Gastrocnemius medialis (tissue), 4 donors: ENCODE measurements at regions not wholly inside any gene's neighbourhood (a gene's known extent, or its start where the extent isn't known, plus 50 kb on each side); places are given as distances from the start of the nearest gene placed in this dataset.

Source experiments
- ATAC-seq, 2 donors: fragments of 150-250 bp; one replicate each; pipeline ENCODE4 v1.9.1; 2016
- DNase-seq, 2 donors: peaks; one replicate each; pipeline ENCODE4 v3.0.0-alpha.2; 2019
- H3K27ac ChIP-seq, 4 donors: fragments of 200-600 bp; sonication (generic); 1 replicate in 1 of 4; 2 replicates in 3 of 4; pipeline ENCODE4 v1.5.1; 2016 to 2018; ENCODE audit warnings: mild to moderate bottlenecking in 2 of 4, moderate library complexity in 1 of 4
- H3K27me3 ChIP-seq, 3 donors: fragments of 200-600 bp; sonication (generic) in 2 of 3; 1 replicate in 1 of 3; 2 replicates in 2 of 3; pipeline versions ENCODE4 v1.5.1 to v1.6.0; 2016 to 2019; ENCODE audit warnings: mild to moderate bottlenecking in 1 of 3, moderate library complexity in 1 of 3
- H3K36me3 ChIP-seq, 2 donors: fragments of 200-600 bp; sonication (generic) in 1 of 2; one replicate each; pipeline ENCODE4 v1.5.1; 2017 to 2018
- H3K4me1 ChIP-seq, 2 donors: fragments of 200-600 bp; sonication (generic) in 1 of 2; one replicate each; pipeline ENCODE4 v1.5.1; 2016 to 2017; ENCODE audit warnings: mild to moderate bottlenecking in 2 of 2
- H3K4me3 ChIP-seq, 4 donors: fragments of 200-600 bp; sonication (generic) in 3 of 4; 1 replicate in 1 of 4; 2 replicates in 3 of 4; pipeline ENCODE4 v1.5.1; 2016 to 2019; ENCODE audit warnings: mild to moderate bottlenecking in 2 of 4
- H3K9me3 ChIP-seq, 3 donors: fragments of 200-600 bp; sonication (generic) in 2 of 3; 1 replicate in 1 of 3; 2 replicates in 2 of 3; pipeline ENCODE4 v1.5.1; 2016 to 2019
- POLR2A ChIP-seq, 2 donors: fragments of 450-650 bp; IDR thresholded peaks; one replicate each; pipeline ENCODE4 v1.6.1; 2017; ENCODE audit warnings: antibody characterized with exemption in 2 of 2, mild to moderate bottlenecking in 2 of 2, moderate library complexity in 2 of 2
- in situ Hi-C, 4 donors: fragments of 200-750 bp; cut with MboI; loops; one replicate each; pipeline versions ENCODE4 v1.15.0 to v1.8.0; 2017; ENCODE audit warnings: low sequenced_read_pairs in 4 of 4
- intact Hi-C: fragments of 100-400 bp; cut with DNase I; formaldehyde crosslinking; loops from one replicate; pipeline ENCODE4 v1.15.1; 2023; ENCODE audit warnings: low total_unique reads
- TF ChIP-seq, protein P1 (sequence below), 5 experiments: fragments of 450-650 bp in 3 of 5; fragments of 200-600 bp in 2 of 5; sonication (generic) in 2 of 5; IDR thresholded peaks in 4 of 5; conservative IDR thresholded peaks in 1 of 5; 1 replicate in 4 of 5; 2 replicates in 1 of 5; pipeline ENCODE4 v1.5.1; 2016 to 2019; ENCODE audit warnings: antibody characterized with exemption in 5 of 5, mild to moderate bottlenecking in 3 of 5, moderate library complexity in 3 of 5

GRCh38 chr16:51637770-51638094, 486.7 kb upstream of the SALL1 start:
- Histone ChIP-seq H3K36me3 (no peaks in the 10 kb centered on the region), H3K27ac (no peak overlapping the region), H3K4me1 (no peaks in the 10 kb centered on the region), H3K9me3 (no peaks in the 10 kb centered on the region), H3K4me3 (no peak overlapping the region), H3K27me3 (no peaks in the 10 kb centered on the region)
- ATAC-seq (no peak), DNase-seq (no peak)
- in situ Hi-C loops (no loop called here), intact Hi-C loops (no loop called here)
- no peak for TF ChIP-seq POLR2A (IDR thresholded peaks at IDR 0.05)
- TF ChIP-seq, protein P1, sequence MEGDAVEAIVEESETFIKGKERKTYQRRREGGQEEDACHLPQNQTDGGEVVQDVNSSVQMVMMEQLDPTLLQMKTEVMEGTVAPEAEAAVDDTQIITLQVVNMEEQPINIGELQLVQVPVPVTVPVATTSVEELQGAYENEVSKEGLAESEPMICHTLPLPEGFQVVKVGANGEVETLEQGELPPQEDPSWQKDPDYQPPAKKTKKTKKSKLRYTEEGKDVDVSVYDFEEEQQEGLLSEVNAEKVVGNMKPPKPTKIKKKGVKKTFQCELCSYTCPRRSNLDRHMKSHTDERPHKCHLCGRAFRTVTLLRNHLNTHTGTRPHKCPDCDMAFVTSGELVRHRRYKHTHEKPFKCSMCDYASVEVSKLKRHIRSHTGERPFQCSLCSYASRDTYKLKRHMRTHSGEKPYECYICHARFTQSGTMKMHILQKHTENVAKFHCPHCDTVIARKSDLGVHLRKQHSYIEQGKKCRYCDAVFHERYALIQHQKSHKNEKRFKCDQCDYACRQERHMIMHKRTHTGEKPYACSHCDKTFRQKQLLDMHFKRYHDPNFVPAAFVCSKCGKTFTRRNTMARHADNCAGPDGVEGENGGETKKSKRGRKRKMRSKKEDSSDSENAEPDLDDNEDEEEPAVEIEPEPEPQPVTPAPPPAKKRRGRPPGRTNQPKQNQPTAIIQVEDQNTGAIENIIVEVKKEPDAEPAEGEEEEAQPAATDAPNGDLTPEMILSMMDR (IDR thresholded peaks at IDR 0.05 in 4 of 5, conservative IDR thresholded peaks at IDR 0.05 in 1 of 5): no peak

DNA sequence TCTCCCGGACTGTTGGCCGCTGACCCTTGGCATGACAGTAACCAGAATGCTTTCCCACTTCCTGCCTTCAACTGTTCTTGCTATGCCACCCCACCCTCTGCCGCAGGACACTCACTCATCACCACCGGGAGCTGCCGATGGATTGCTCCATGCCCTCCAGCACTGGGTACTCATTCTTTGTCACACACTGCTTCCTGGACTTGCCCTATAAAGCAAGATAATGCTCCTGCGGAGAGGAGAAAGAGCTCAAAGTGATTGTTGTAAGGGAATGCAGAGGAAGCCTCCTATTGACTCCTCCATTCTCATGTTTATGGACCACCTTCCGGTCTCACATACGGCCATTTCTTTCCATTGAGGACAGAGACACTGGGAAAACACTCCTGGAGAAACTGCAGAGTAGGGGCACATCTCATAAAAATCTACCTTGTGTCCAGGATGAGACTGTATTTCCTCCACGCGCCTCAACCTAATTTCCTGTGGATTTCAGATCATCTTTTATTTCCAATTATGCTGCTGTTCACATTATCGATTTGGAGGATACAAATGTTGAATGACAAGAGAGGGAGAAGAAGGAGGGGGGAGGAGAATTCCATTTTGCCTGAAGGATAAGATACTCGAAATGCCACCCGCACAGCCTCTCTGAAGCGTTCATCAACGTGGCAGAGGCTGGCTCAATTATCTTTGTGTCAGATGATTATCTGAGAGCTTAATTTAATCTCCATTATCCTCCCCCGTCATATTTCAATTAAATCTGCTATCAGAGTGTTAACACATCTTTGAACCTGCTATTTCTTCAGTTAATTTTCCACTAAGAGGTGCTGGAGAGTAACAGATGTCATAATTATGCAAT, 486.1 kb upstream of the SALL1 start:
- in situ Hi-C loops: no loop called here
- no peak overlapping the region for H3K27ac ChIP-seq
- H3K4me1 ChIP-seq: no peaks in the 10 kb centered on the region

GRCh38 chr16:51635181-51635580, 484.1 kb upstream of the SALL1 start:
- intact Hi-C loops (no loop called here), in situ Hi-C loops (no loop called here)
- ATAC-seq: no peak

More for the DNA sequence above, 486.1 kb upstream of the SALL1 start:
- DNase-seq (no peak), ATAC-seq (no peak)
- Histone ChIP-seq H3K9me3 (no peaks in the 10 kb centered on the region), H3K27me3 (no peaks in the 10 kb centered on the region), H3K36me3 (no peaks in the 10 kb centered on the region), H3K4me3 (no peak overlapping the region)
- TF ChIP-seq, protein P1 (IDR thresholded peaks at IDR 0.05 in 4 of 5, conservative IDR thresholded peaks at IDR 0.05 in 1 of 5): no peak
- TF ChIP-seq POLR2A (IDR thresholded peaks at IDR 0.05): no peak
- intact Hi-C loops: no loop called here

DNA sequence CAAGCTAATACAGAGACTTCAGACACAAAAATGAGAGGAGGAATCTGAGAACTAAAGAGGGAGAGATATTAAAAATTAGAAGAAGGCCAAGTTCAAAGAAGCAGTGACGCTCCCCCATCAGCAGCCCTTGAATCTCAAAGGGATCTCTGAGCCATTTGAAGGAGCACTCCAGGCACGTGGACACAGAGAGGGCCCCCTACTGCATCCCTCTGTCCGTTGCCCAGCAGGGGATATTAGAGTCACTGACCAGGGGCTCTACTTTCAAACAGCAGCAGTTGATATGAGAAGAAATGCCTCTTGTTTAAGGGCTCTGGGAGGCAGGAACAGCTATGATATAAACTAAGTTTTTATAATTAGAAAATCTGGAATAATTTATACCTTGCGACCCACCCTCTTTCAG, 479.0 kb upstream of the SALL1 start:
- DNase-seq (no peak), ATAC-seq (no peak)
- Histone ChIP-seq H3K27ac (no peak overlapping the region), H3K9me3 (no peaks in the 10 kb centered on the region), H3K4me1 (no peaks in the 10 kb centered on the region), H3K4me3 (no peak overlapping the region), H3K27me3 (no peaks in the 10 kb centered on the region), H3K36me3 (no peaks in the 10 kb centered on the region)
- in situ Hi-C loops (no loop called here), intact Hi-C loops (no loop called here)
- no peak for TF ChIP-seq POLR2A (IDR thresholded peaks at IDR 0.05)
- TF ChIP-seq, protein P1 (IDR thresholded peaks at IDR 0.05 in 4 of 5, conservative IDR thresholded peaks at IDR 0.05 in 1 of 5): no peak

More at GRCh38 chr16:51635181-51635580, 484.1 kb upstream of the SALL1 start:
- no peak for DNase-seq
- Histone ChIP-seq H3K27ac (no peak overlapping the region), H3K4me3 (no peak overlapping the region), H3K9me3 (no peaks in the 10 kb centered on the region), H3K36me3 (no peaks in the 10 kb centered on the region), H3K4me1 (no peaks in the 10 kb centered on the region), H3K27me3 (no peaks in the 10 kb centered on the region)
- TF ChIP-seq, protein P1 (IDR thresholded peaks at IDR 0.05 in 4 of 5, conservative IDR thresholded peaks at IDR 0.05 in 1 of 5): no peak
- no peak for TF ChIP-seq POLR2A (IDR thresholded peaks at IDR 0.05)
